Activated naive CD4-positive, alpha-beta T cell treated with Interleukin-2 at 50 U/mL for 16 hours (primary cell): ENCODE measurements at regions not wholly inside any gene's neighbourhood (a gene's known extent, or its start where the extent isn't known, plus 50 kb on each side); places are given as distances from the start of the nearest gene placed in this dataset.

Source experiments
- DNase-seq: peaks from one replicate; pipeline ENCODE4 v3.0.0-alpha.2; 2020

- no peak for DNase-seq
Measured at GRCh38 chr1:36537991-36538390, 55.3 kb upstream of the CSF3R start.

GRCh38 chr1:36537190-36537768 is 54.6 kb upstream of the CSF3R start:
- no peak for DNase-seq

- no peak for DNase-seq
Measured at GRCh38 chr1:36536727-36537126, 54.0 kb upstream of the CSF3R start.

- DNase-seq = no peak
Measured at GRCh38 chr1:36534711-36535412, 52.1 kb upstream of the CSF3R start.

- no peak for DNase-seq
Measured at GRCh38 chr1:36533897-36534296, 51.2 kb upstream of the CSF3R start.

GRCh38 chr1:36532810-36533401 is 50.2 kb upstream of the CSF3R start:
- no peak for DNase-seq
